PC-9 (cell line): ENCODE measurements at regions not wholly inside any gene's neighbourhood (a gene's known extent, or its start where the extent isn't known, plus 50 kb on each side); places are given as distances from the start of the nearest gene placed in this dataset.

Source experiments
- BruUV-seq: library from RNA; stranded (reverse); fragments of 400-500 nt; replicated peaks from 2 replicates; lab custom pipeline; 2021; lab: Mats Ljungman, UMichigan
- CTCF ChIA-PET: fragments of 300-600 bp; sonication (Branson Sonifier 250); formaldehyde crosslinking; loops from one replicate; lab custom pipeline; 2022; ENCODE audit warnings: antibody characterized with exemption; lab: Charles Lee
- POLR2A ChIA-PET: fragments of 300-600 bp; sonication (Branson Sonifier 250); formaldehyde crosslinking; loops from one replicate; lab custom pipeline; 2022; ENCODE audit warnings: antibody characterized with exemption; ENCODE audit not compliant: unreplicated experiment; lab: Charles Lee
- DNase-seq, 2 experiments: peaks; one replicate each; pipeline versions ENCODE4 v3.0.0 to v3.0.0-alpha.2; 2015 to 2022; ENCODE audit warnings: mixed read lengths in 1 of 2
- H2AFZ ChIP-seq: fragments of 200-600 bp; sonication (generic); 2 replicates; pipeline ENCODE4 v1.8.1; 2017; ENCODE audit warnings: antibody characterized with exemption
- H3F3A ChIP-seq: fragments of 200-600 bp; sonication (generic); 2 replicates; pipeline ENCODE4 v1.8.1; 2017; ENCODE audit warnings: antibody characterized with exemption, mild to moderate bottlenecking, low read depth; ENCODE audit not compliant: insufficient read depth
- H3K27ac ChIP-seq: fragments of 200-600 bp; sonication (generic); 2 replicates; pipeline ENCODE4 v1.6.1; 2016; ENCODE audit warnings: mixed run types
- H3K27me3 ChIP-seq: fragments of 200-600 bp; sonication (generic); 2 replicates; pipeline ENCODE4 v1.6.1; 2016; ENCODE audit warnings: low read depth, mixed run types; ENCODE audit not compliant: insufficient read depth
- H3K36me3 ChIP-seq: fragments of 200-600 bp; sonication (generic); 2 replicates; pipeline ENCODE4 v1.6.1; 2016; ENCODE audit warnings: low read depth, mixed run types
- H3K4me1 ChIP-seq: fragments of 200-600 bp; sonication (generic); replicated peaks from 2 replicates; pipeline ENCODE4 v1.6.1; 2016; ENCODE audit warnings: mixed run types; ENCODE audit not compliant: insufficient read depth
- H3K4me2 ChIP-seq: fragments of 200-600 bp; sonication (generic); 2 replicates; pipeline ENCODE4 v1.6.1; 2017; ENCODE audit warnings: mixed run types
- H3K4me3 ChIP-seq: fragments of 200-600 bp; sonication (generic); 2 replicates; pipeline ENCODE4 v1.6.1; 2016; ENCODE audit warnings: mixed run types
- H3K79me2 ChIP-seq: fragments of 200-600 bp; sonication (generic); 2 replicates; pipeline ENCODE4 v1.6.1; 2017; ENCODE audit warnings: low read depth, mixed run types
- H3K9me2 ChIP-seq: fragments of 200-600 bp; sonication (generic); 2 replicates; pipeline ENCODE4 v1.8.1; 2017; ENCODE audit warnings: mild to moderate bottlenecking; ENCODE audit not compliant: insufficient read depth
- H3K9me3 ChIP-seq: fragments of 200-600 bp; sonication (generic); 2 replicates; pipeline ENCODE4 v1.8.1; 2016; ENCODE audit warnings: low read depth; ENCODE audit not compliant: insufficient read depth
- H4K20me1 ChIP-seq: fragments of 200-600 bp; sonication (generic); 2 replicates; pipeline ENCODE4 v1.8.1; 2017; ENCODE audit not compliant: insufficient read depth
- EZH2 ChIP-seq: fragments of 200-600 bp; sonication (generic); IDR thresholded peaks from 2 replicates; pipeline ENCODE4 v1.8.0; 2017; ENCODE audit warnings: antibody characterized with exemption, low read depth
- intact Hi-C: fragments of 100-400 bp; cut with micrococcal nuclease; formaldehyde crosslinking; loops from one replicate; pipeline ENCODE4 v1.10.0; 2022; ENCODE audit not compliant: unreplicated experiment
- TF ChIP-seq, protein P1 (sequence below): fragments of 200-600 bp; sonication (generic); conservative IDR thresholded peaks from 2 replicates; pipeline ENCODE4 v1.6.1; 2017; ENCODE audit warnings: mixed run types, antibody characterized with exemption, mild to moderate bottlenecking, moderate library complexity

DNA sequence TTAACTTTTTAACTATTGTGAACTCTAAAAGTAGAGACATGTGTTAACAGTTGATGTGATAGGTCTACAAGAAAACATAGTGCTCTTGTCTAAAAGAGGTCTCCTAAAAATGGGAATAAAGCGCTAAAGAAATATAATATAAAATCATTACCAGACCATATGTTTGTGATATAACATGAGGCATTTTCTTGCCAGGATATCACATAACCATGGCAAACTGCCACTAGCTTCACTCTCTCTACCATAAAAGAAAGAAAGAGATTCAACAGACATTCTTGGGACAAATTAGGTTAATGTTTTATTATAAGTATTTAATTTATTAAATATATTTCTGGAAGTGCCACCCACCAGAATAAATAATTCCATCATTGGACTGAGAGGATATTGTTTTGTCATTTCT lies 115.0 kb downstream of the TMEM26 start:
- no peak overlapping the region for H3K27ac ChIP-seq
- no TSS peak for BruUV-seq
- H2AFZ ChIP-seq, result no peak overlapping the region
- ChIA-PET POLR2A (no interaction called here), CTCF (no interaction called here)
- H3K4me2 ChIP-seq, result no peak overlapping the region
- H3K4me1 ChIP-seq, result no peaks in the 10 kb centered on the region
- no peak overlapping the region for H3K4me3 ChIP-seq
- H3K79me2 ChIP-seq, result no peaks in the 10 kb centered on the region
- no peaks in the 10 kb centered on the region for H4K20me1 ChIP-seq
- intact Hi-C loops, result no loop called here
- DNase-seq, result no peak
- no peaks in the 10 kb centered on the region for H3K9me3 ChIP-seq
- no peak for TF ChIP-seq EZH2
- TF ChIP-seq, protein P1, sequence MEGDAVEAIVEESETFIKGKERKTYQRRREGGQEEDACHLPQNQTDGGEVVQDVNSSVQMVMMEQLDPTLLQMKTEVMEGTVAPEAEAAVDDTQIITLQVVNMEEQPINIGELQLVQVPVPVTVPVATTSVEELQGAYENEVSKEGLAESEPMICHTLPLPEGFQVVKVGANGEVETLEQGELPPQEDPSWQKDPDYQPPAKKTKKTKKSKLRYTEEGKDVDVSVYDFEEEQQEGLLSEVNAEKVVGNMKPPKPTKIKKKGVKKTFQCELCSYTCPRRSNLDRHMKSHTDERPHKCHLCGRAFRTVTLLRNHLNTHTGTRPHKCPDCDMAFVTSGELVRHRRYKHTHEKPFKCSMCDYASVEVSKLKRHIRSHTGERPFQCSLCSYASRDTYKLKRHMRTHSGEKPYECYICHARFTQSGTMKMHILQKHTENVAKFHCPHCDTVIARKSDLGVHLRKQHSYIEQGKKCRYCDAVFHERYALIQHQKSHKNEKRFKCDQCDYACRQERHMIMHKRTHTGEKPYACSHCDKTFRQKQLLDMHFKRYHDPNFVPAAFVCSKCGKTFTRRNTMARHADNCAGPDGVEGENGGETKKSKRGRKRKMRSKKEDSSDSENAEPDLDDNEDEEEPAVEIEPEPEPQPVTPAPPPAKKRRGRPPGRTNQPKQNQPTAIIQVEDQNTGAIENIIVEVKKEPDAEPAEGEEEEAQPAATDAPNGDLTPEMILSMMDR, result no peak
- H3K27me3 ChIP-seq, result no peaks in the 10 kb centered on the region
- H3F3A ChIP-seq, result no peaks in the 10 kb centered on the region
- H3K36me3 ChIP-seq, result no peaks in the 10 kb centered on the region
- H3K9me2 ChIP-seq, result no peaks in the 10 kb centered on the region

- H3K27ac ChIP-seq, result no peak overlapping the region
- H4K20me1 ChIP-seq, result no peaks in the 10 kb centered on the region
- no peaks in the 10 kb centered on the region for H3K27me3 ChIP-seq
- POLR2A ChIA-PET, result no interaction called here
- intact Hi-C loops, result no loop called here
- no peaks in the 10 kb centered on the region for H3K79me2 ChIP-seq
- no peaks in the 10 kb centered on the region for H3K36me3 ChIP-seq
- TF ChIP-seq EZH2, result no peak
- TF ChIP-seq, protein P1, result no peak
- no peaks in the 10 kb centered on the region for H3F3A ChIP-seq
- no peak overlapping the region for H3K4me3 ChIP-seq
- no peaks in the 10 kb centered on the region for H3K4me1 ChIP-seq
- H3K4me2 ChIP-seq, result no peak overlapping the region
- no peak for DNase-seq
- no peaks in the 10 kb centered on the region for H3K9me2 ChIP-seq
- no peak overlapping the region for H2AFZ ChIP-seq
- H3K9me3 ChIP-seq, result no peaks in the 10 kb centered on the region
- CTCF ChIA-PET, result no interaction called here
- BruUV-seq, result no TSS peak
These were observed 115.4 kb downstream of the TMEM26 start for GRCh38 chr10:61337741-61338140.

DNA sequence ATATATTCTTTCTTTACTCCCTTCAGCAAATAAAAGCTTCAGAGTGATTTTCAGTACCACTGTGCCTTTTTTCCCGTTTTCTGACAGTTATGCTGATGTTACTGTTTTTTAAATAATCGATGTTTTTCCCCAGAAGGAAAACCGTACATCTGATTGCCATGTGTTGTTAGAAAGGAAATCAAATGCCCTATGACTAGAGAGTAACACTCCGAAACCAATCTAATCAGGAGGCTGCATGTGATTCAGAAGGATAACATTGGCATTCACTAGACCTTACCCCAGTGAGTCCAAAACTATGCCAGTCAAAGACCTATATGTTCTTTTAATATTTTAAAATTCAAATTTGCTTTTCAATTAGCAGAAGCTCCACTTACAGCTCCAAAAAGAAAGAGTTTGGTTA lies 116.3 kb downstream of the TMEM26 start:
- no peak for DNase-seq
- BruUV-seq, result no TSS peak
- H3F3A ChIP-seq, result no peaks in the 10 kb centered on the region
- no peak for TF ChIP-seq EZH2
- TF ChIP-seq, protein P1, result no peak
- H3K4me1 ChIP-seq, result no peaks in the 10 kb centered on the region
- H2AFZ ChIP-seq, result no peak overlapping the region
- no peaks in the 10 kb centered on the region for H4K20me1 ChIP-seq
- no peaks in the 10 kb centered on the region for H3K9me3 ChIP-seq
- no peak overlapping the region for H3K4me2 ChIP-seq
- H3K4me3 ChIP-seq, result no peak overlapping the region
- intact Hi-C loops, result no loop called here
- CTCF ChIA-PET, result no interaction called here
- no peaks in the 10 kb centered on the region for H3K27me3 ChIP-seq
- POLR2A ChIA-PET, result interaction anchor here (0.7 kb wide), 1 partner anchor 10 kb away, joined by 3 read pairs; no protein-coding TSS in a partner anchor
- H3K36me3 ChIP-seq, result no peaks in the 10 kb centered on the region
- no peaks in the 10 kb centered on the region for H3K79me2 ChIP-seq
- no peak overlapping the region for H3K27ac ChIP-seq
- H3K9me2 ChIP-seq, result no peaks in the 10 kb centered on the region
